ENCODE measurements at regions not wholly inside any gene's neighbourhood (a gene's known extent, or its start where the extent isn't known, plus 50 kb on each side); places are given as distances from the start of the nearest gene placed in this dataset.

- no peaks in the 10 kb centered on the region for H3K4me1 ChIP-seq (ENCODE audit: control insufficient read depth, low read depth, low read length)
- H3K27ac ChIP-seq (ENCODE audit: low read length): no peak overlapping the region
- no peaks in the 10 kb centered on the region for H3K27me3 ChIP-seq (ENCODE audit: control insufficient read depth, insufficient read depth, low read length)
- no peak overlapping the region for H3K4me3 ChIP-seq (ENCODE audit: low read length)
- H3K9ac ChIP-seq (ENCODE audit: low read length): no peak overlapping the region
- H3K9me3 ChIP-seq (ENCODE audit: control insufficient read depth, low read depth, low read length): no peaks in the 10 kb centered on the region
- H3K36me3 ChIP-seq (ENCODE audit: control insufficient read depth, low read depth, low read length): no peaks in the 10 kb centered on the region
Measured at GRCh38 chr18:44245019-44245418, 435.7 kb upstream of the SETBP1 start.

- H3K27ac ChIP-seq (ENCODE audit: low read length): no peak overlapping the region
- no peaks in the 10 kb centered on the region for H3K27me3 ChIP-seq (ENCODE audit: control insufficient read depth, insufficient read depth, low read length)
- no peaks in the 10 kb centered on the region for H3K4me1 ChIP-seq (ENCODE audit: control insufficient read depth, low read depth, low read length)
- no peak overlapping the region for H3K4me3 ChIP-seq (ENCODE audit: low read length)
- no peaks in the 10 kb centered on the region for H3K36me3 ChIP-seq (ENCODE audit: control insufficient read depth, low read depth, low read length)
- no peaks in the 10 kb centered on the region for H3K9me3 ChIP-seq (ENCODE audit: control insufficient read depth, low read depth, low read length)
- H3K9ac ChIP-seq (ENCODE audit: low read length): no peak overlapping the region
Measured at GRCh38 chr18:44246001-44246400, 434.7 kb upstream of the SETBP1 start.

GRCh38 chr18:44258086-44258485 lies 422.6 kb upstream of the SETBP1 start:
- Histone ChIP-seq H3K9me3 (ENCODE audit: control insufficient read depth, low read depth, low read length) (peaks cover 12% of the 10 kb centered on the region), H3K9ac (ENCODE audit: low read length) (no peak overlapping the region), H3K4me1 (ENCODE audit: control insufficient read depth, low read depth, low read length) (no peaks in the 10 kb centered on the region), H3K27ac (ENCODE audit: low read length) (no peak overlapping the region), H3K4me3 (ENCODE audit: low read length) (no peak overlapping the region), H3K36me3 (ENCODE audit: control insufficient read depth, low read depth, low read length) (no peaks in the 10 kb centered on the region), H3K27me3 (ENCODE audit: control insufficient read depth, insufficient read depth, low read length) (no peaks in the 10 kb centered on the region)

- Histone ChIP-seq H3K27me3 (ENCODE audit: control insufficient read depth, insufficient read depth, low read length) (no peaks in the 10 kb centered on the region), H3K4me3 (ENCODE audit: low read length) (no peak overlapping the region), H3K27ac (ENCODE audit: low read length) (no peak overlapping the region), H3K4me1 (ENCODE audit: control insufficient read depth, low read depth, low read length) (no peaks in the 10 kb centered on the region), H3K36me3 (ENCODE audit: control insufficient read depth, low read depth, low read length) (no peaks in the 10 kb centered on the region), H3K9ac (ENCODE audit: low read length) (no peak overlapping the region), H3K9me3 (ENCODE audit: control insufficient read depth, low read depth, low read length) (peaks cover 15% of the 10 kb centered on the region)
Measured at GRCh38 chr18:44258576-44258975, 422.1 kb upstream of the SETBP1 start.

- Histone ChIP-seq H3K27me3 (ENCODE audit: control insufficient read depth, insufficient read depth, low read length) (no peaks in the 10 kb centered on the region), H3K9me3 (ENCODE audit: control insufficient read depth, low read depth, low read length) (peaks cover 15% of the 10 kb centered on the region), H3K9ac (ENCODE audit: low read length) (no peak overlapping the region), H3K4me3 (ENCODE audit: low read length) (no peak overlapping the region), H3K4me1 (ENCODE audit: control insufficient read depth, low read depth, low read length) (no peaks in the 10 kb centered on the region), H3K36me3 (ENCODE audit: control insufficient read depth, low read depth, low read length) (no peaks in the 10 kb centered on the region), H3K27ac (ENCODE audit: low read length) (no peak overlapping the region)
Measured at GRCh38 chr18:44259610-44260009, 421.1 kb upstream of the SETBP1 start.

GRCh38 chr18:44265437-44265836 lies 415.3 kb upstream of the SETBP1 start:
- H3K9me3 ChIP-seq (ENCODE audit: control insufficient read depth, low read depth, low read length): peaks cover 18% of the 10 kb centered on the region
- H3K4me3 ChIP-seq (ENCODE audit: low read length): no peak overlapping the region
- H3K9ac ChIP-seq (ENCODE audit: low read length): no peak overlapping the region
- H3K27ac ChIP-seq (ENCODE audit: low read length): no peak overlapping the region
- H3K36me3 ChIP-seq (ENCODE audit: control insufficient read depth, low read depth, low read length): no peaks in the 10 kb centered on the region
- H3K27me3 ChIP-seq (ENCODE audit: control insufficient read depth, insufficient read depth, low read length): no peaks in the 10 kb centered on the region
- no peaks in the 10 kb centered on the region for H3K4me1 ChIP-seq (ENCODE audit: control insufficient read depth, low read depth, low read length)

- H3K9me3 ChIP-seq (ENCODE audit: control insufficient read depth, low read depth, low read length): no peaks in the 10 kb centered on the region
- no peak overlapping the region for H3K4me3 ChIP-seq (ENCODE audit: low read length)
- H3K9ac ChIP-seq (ENCODE audit: low read length): no peak overlapping the region
- no peaks in the 10 kb centered on the region for H3K27me3 ChIP-seq (ENCODE audit: control insufficient read depth, insufficient read depth, low read length)
- H3K4me1 ChIP-seq (ENCODE audit: control insufficient read depth, low read depth, low read length): no peaks in the 10 kb centered on the region
- no peak overlapping the region for H3K27ac ChIP-seq (ENCODE audit: low read length)
- no peaks in the 10 kb centered on the region for H3K36me3 ChIP-seq (ENCODE audit: control insufficient read depth, low read depth, low read length)
Measured at GRCh38 chr18:44273298-44273697, 407.4 kb upstream of the SETBP1 start.

GRCh38 chr18:44280479-44280878 lies 400.2 kb upstream of the SETBP1 start:
- H3K9me3 ChIP-seq (ENCODE audit: control insufficient read depth, low read depth, low read length): no peaks in the 10 kb centered on the region
- no peak overlapping the region for H3K4me3 ChIP-seq (ENCODE audit: low read length)
- H3K36me3 ChIP-seq (ENCODE audit: control insufficient read depth, low read depth, low read length): no peaks in the 10 kb centered on the region
- no peaks in the 10 kb centered on the region for H3K27me3 ChIP-seq (ENCODE audit: control insufficient read depth, insufficient read depth, low read length)
- no peaks in the 10 kb centered on the region for H3K4me1 ChIP-seq (ENCODE audit: control insufficient read depth, low read depth, low read length)
- H3K9ac ChIP-seq (ENCODE audit: low read length): no peak overlapping the region
- H3K27ac ChIP-seq (ENCODE audit: low read length): no peak overlapping the region

GRCh38 chr18:44286049-44286448 lies 394.6 kb upstream of the SETBP1 start:
- Histone ChIP-seq H3K27ac (ENCODE audit: low read length) (no peak overlapping the region), H3K4me3 (ENCODE audit: low read length) (no peak overlapping the region), H3K36me3 (ENCODE audit: control insufficient read depth, low read depth, low read length) (no peaks in the 10 kb centered on the region), H3K4me1 (ENCODE audit: control insufficient read depth, low read depth, low read length) (no peaks in the 10 kb centered on the region), H3K27me3 (ENCODE audit: control insufficient read depth, insufficient read depth, low read length) (no peaks in the 10 kb centered on the region), H3K9ac (ENCODE audit: low read length) (no peak overlapping the region), H3K9me3 (ENCODE audit: control insufficient read depth, low read depth, low read length) (no peaks in the 10 kb centered on the region)

GRCh38 chr18:44290366-44290977 lies 390.2 kb upstream of the SETBP1 start:
- Histone ChIP-seq H3K27me3 (ENCODE audit: control insufficient read depth, insufficient read depth, low read length) (no peaks in the 10 kb centered on the region), H3K9me3 (ENCODE audit: control insufficient read depth, low read depth, low read length) (no peaks in the 10 kb centered on the region), H3K36me3 (ENCODE audit: control insufficient read depth, low read depth, low read length) (no peaks in the 10 kb centered on the region), H3K27ac (ENCODE audit: low read length) (no peak overlapping the region), H3K4me3 (ENCODE audit: low read length) (no peak overlapping the region), H3K4me1 (ENCODE audit: control insufficient read depth, low read depth, low read length) (no peaks in the 10 kb centered on the region), H3K9ac (ENCODE audit: low read length) (no peak overlapping the region)

GRCh38 chr18:44298566-44298965 lies 382.1 kb upstream of the SETBP1 start:
- Histone ChIP-seq H3K27me3 (ENCODE audit: control insufficient read depth, insufficient read depth, low read length) (no peaks in the 10 kb centered on the region), H3K27ac (ENCODE audit: low read length) (no peak overlapping the region), H3K4me3 (ENCODE audit: low read length) (no peak overlapping the region), H3K4me1 (ENCODE audit: control insufficient read depth, low read depth, low read length) (no peaks in the 10 kb centered on the region), H3K9ac (ENCODE audit: low read length) (no peak overlapping the region), H3K36me3 (ENCODE audit: control insufficient read depth, low read depth, low read length) (no peaks in the 10 kb centered on the region), H3K9me3 (ENCODE audit: control insufficient read depth, low read depth, low read length) (peaks cover 4% of the 10 kb centered on the region)

- H3K9ac ChIP-seq (ENCODE audit: low read length): no peak overlapping the region
- no peaks in the 10 kb centered on the region for H3K36me3 ChIP-seq (ENCODE audit: control insufficient read depth, low read depth, low read length)
- H3K9me3 ChIP-seq (ENCODE audit: control insufficient read depth, low read depth, low read length): no peaks in the 10 kb centered on the region
- no peak overlapping the region for H3K4me3 ChIP-seq (ENCODE audit: low read length)
- H3K4me1 ChIP-seq (ENCODE audit: control insufficient read depth, low read depth, low read length): no peaks in the 10 kb centered on the region
- no peak overlapping the region for H3K27ac ChIP-seq (ENCODE audit: low read length)
- H3K27me3 ChIP-seq (ENCODE audit: control insufficient read depth, insufficient read depth, low read length): no peaks in the 10 kb centered on the region
Measured at GRCh38 chr18:44309185-44309584, 371.5 kb upstream of the SETBP1 start.

All from iPS-18a (cell line).